Activated gamma-delta T cell treated with anti-CD3 and anti-CD28 coated beads, Interleukin-2, amount 50 U/mL, for 16 hours (primary cell): ENCODE measurements at regions not wholly inside any gene's neighbourhood (a gene's known extent, or its start where the extent isn't known, plus 50 kb on each side); places are given as distances from the start of the nearest gene placed in this dataset.

Source experiments
- DNase-seq: peaks from one replicate; pipeline ENCODE4 v3.0.0-alpha.2; 2020; ENCODE audit warnings: low read depth

DNA sequence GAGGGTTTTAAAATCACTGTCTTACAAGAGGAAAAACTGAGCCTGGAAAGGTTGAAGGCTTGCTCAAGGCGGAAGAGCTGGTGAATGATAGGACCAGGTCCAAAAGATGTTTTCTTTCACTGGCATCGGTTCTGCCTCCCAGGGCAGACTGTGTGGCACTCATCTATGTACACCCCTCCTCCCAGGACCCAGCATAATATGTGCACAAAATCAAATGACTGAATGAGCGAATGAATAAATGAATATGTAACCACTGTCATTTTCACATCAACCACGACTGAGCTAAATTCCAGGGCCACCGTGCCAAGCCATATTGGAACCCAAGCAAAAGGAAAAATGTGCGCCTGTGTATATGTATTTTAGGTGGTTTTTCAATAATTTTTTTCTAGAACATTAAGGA, 99.3 kb upstream of the ZBTB40 start:
- no peak for DNase-seq

DNA sequence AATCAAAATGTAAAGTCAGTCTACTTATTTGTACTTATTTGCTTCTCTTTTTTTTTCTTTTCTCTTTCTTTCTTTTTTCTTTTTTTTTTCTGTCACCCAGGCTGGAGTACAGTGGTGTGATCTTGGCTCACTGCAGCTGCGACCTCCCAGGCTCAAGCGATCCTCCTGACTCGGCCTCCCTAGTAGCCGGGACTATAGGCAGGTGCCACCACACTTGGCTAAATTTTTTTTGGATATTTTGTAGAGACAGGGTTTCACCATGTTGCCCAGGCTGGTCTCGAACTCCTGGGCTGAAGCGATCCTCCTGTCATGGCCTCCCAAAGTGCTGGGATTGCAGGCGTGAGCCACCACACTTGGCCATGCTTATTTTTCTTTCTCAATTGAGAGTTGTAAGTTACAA, 98.8 kb upstream of the ZBTB40 start:
- no peak for DNase-seq

GRCh38 chr1:22359427-22359826, 92.2 kb upstream of the ZBTB40 start:
- no peak for DNase-seq

- no peak for DNase-seq
Observed at GRCh38 chr1:22362626-22363402, 88.8 kb upstream of the ZBTB40 start.

GRCh38 chr1:22363403-22364325, 88.0 kb upstream of the ZBTB40 start:
- DNase-seq = no peak

- no peak for DNase-seq
Observed at GRCh38 chr1:22364326-22364650, 87.4 kb upstream of the ZBTB40 start.

DNA sequence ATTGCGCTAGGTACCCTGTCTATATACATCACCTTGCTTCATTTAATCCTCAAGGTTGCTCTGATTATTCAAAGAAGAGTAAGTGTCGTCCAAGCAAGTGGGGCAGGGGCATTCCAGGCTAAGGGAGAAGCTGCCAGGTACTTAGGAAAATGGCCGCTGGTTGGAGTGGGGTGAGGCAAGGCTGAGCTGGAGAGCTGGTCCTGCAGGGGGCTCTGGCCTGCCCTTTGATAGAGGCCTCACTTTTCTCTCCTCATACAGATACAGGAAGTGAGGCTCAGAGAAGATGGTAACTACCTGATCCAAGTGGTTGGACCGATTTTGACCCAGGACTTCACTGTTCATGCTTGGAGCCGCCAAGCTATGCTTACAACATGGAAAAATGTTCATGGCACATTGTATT, 86.9 kb upstream of the ZBTB40 start:
- no peak for DNase-seq

GRCh38 chr1:22365331-22366295, 86.0 kb upstream of the ZBTB40 start:
- no peak for DNase-seq

DNA sequence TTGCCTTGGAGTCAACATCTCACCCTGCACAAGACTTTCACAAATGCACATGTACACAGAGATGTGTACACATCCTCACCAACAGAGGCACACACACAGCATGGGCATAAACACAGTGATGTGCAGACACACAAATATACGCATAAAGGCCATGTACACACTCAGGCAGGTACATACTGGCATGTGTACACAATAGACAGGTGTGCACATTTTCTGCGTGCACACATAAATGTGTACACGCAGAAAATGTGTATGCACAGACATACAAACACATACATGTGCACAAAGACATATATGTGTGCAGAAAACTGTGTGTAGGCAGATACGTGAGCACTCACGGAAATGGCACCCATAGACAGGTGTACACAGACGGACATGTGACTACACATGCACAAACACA, 85.3 kb upstream of the ZBTB40 start:
- no peak for DNase-seq

GRCh38 chr1:22368125-22368524, 83.5 kb upstream of the ZBTB40 start:
- no peak for DNase-seq

DNA sequence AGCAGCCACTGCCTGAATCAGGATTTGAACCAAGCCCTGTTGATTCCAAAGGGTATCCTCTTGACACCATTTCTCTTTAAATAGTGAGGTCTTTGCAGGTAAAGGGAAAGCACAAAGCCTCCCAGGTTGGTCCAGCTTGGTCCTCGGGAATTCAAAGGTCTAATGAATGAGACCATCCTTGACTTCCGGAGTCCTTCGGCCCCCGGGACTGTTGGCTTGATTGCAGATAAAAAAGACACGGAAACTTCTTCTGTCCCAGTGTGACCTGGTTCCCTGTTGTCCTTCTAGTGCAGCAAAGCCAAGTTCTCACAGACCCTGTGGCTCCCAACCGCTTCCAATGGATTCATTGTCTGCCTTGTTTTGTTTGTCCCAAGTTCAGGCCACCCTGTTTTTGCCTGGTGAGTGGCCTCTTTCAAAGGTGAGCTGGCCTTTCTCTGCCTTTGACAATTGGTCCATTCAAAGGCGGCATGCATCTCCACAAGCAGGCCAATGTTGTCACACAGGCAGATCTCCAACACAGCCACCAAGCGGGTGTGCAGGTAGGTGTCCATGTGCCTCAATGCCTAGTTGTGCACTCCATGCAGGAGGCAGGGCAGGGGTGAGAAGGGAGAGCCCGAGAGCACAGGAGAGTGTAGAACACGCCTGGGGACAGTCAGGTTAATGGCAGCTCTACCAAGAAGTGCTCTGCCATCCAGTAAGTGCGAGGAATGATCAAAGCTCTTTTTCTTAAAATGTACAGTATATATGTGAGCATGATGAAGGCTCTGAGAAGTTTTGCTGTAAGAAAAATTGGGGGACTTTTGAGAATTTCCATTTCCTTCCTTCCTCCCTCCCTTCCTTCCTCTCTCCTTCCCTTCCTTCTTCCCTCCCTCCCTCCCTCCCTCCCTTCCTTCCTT, 82.1 kb upstream of the ZBTB40 start:
- DNase-seq = no peak

DNA sequence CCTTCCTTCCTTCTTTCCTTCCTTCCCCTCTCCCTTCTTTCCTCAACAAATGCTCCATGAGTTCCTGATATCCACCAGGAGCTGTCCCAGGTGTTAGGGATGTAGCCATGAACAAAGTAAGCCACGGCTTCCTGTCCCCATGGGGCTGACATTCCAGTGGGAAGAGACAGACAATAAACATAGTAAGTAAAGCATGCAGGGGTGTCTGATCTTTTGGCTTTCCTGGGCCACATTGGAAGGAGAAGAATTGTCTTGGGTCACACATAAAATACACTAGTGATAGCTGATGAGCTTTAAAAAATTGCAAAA, 81.5 kb upstream of the ZBTB40 start:
- no peak for DNase-seq

GRCh38 chr1:22371408-22371807, 80.2 kb upstream of the ZBTB40 start:
- DNase-seq = no peak

GRCh38 chr1:22373252-22373651, 78.4 kb upstream of the ZBTB40 start:
- no peak for DNase-seq

GRCh38 chr1:22374001-22374400, 77.7 kb upstream of the ZBTB40 start:
- no peak for DNase-seq

GRCh38 chr1:22375601-22376000, 76.0 kb upstream of the ZBTB40 start:
- DNase-seq = no peak

- no peak for DNase-seq
Observed at GRCh38 chr1:22376001-22376400, 75.7 kb upstream of the ZBTB40 start.

GRCh38 chr1:22376546-22376945, 75.1 kb upstream of the ZBTB40 start:
- no peak for DNase-seq

DNA sequence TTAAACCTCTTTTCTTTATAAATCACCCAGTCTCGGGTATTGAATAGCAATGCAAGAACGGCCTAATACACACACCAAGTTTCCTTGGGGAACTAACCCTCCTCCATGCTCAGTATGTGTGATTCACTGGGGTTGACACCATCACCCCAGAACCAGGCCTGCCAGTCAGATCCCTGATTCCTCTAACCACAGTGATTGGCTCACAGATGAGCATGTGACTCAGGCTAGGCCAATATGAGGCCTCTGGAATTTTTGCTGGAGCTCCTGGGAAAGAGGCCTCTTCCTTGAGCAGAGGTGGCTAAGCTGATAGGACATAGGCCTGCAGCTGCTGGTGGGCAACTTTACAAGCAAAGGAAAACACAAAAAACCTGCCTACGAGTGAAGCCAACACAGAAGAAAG, 74.7 kb upstream of the ZBTB40 start:
- no peak for DNase-seq

- DNase-seq = no peak
Observed at GRCh38 chr1:22379566-22379965, 72.1 kb upstream of the ZBTB40 start.

DNA sequence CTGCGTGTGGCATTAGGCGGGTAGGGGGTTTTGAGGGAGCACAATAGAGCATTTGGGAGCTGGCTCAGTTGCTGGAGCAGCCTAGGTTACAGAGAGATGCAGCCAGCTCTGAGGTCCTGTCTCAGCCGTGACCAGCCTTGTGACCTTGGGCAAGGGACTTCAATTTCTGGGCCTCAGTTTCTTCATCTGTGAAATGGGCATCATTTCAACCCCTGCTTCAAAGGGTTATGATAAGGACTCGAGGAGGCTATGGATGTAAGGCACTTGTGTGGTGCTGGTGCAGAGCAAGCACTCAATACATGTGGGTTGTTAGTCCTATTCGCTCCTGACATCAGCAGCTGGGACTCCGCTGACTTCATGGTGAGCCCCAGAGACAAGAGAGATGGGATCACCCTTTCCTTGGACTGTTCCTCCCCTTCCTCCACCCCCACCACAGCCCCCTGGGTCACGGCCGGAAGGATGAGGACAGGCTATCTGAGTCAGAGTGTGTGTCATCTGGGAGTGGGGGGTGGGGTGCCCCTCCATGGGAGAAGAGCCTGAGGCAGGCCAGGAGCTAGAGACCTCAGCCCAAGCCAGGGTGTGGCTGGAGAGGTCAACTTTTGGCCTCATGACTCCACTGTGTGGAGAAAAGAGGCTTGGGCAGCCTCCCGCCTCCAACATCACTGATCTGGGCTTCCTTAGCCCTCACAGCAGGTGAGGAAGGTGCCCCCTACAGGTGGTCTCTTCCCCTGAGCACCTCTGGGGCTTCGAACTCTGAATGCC, 71.4 kb upstream of the ZBTB40 start:
- DNase-seq = no peak
